ENCODE measurements at regions not wholly inside any gene's neighbourhood (a gene's known extent, or its start where the extent isn't known, plus 50 kb on each side); places are given as distances from the start of the nearest gene placed in this dataset.
A peak's percentile ranks its signal among the peaks of the same experiment; 100 is the strongest.

DNA sequence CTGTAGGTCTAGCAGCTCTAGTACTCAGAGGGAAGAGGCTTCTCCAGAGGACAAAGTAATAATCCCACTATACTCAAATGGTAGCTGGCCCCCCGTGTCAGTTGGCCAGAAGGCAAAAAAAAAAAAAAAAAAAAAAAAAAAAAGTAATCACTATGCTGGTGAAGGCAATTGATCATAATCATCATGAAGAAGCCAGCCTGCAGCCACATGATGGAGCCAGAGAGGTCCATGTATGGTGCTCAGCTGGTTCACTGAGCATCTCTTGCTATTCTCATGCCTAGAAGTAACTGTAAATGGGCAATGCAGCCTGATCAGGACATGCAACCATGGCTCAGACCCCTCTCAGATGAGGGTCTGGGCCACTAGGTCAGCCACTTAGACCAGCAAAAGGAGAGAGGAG, 378.8 kb downstream of the MED13L start:
- DNase-seq (ENCODE audit: low read depth), result no peak
- Histone ChIP-seq H3K36me3 (ENCODE audit: control insufficient read depth, insufficient read depth, low read length) (no peaks in the 10 kb centered on the region), H3K27me3 (ENCODE audit: control insufficient read depth, insufficient read depth, low read length) (no peaks in the 10 kb centered on the region), H3K4me3 (ENCODE audit: low read depth, low read length) (no peak overlapping the region)
- TF ChIP-seq, protein P1, sequence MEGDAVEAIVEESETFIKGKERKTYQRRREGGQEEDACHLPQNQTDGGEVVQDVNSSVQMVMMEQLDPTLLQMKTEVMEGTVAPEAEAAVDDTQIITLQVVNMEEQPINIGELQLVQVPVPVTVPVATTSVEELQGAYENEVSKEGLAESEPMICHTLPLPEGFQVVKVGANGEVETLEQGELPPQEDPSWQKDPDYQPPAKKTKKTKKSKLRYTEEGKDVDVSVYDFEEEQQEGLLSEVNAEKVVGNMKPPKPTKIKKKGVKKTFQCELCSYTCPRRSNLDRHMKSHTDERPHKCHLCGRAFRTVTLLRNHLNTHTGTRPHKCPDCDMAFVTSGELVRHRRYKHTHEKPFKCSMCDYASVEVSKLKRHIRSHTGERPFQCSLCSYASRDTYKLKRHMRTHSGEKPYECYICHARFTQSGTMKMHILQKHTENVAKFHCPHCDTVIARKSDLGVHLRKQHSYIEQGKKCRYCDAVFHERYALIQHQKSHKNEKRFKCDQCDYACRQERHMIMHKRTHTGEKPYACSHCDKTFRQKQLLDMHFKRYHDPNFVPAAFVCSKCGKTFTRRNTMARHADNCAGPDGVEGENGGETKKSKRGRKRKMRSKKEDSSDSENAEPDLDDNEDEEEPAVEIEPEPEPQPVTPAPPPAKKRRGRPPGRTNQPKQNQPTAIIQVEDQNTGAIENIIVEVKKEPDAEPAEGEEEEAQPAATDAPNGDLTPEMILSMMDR (IDR thresholded peaks at IDR 0.05; ENCODE audit: insufficient read depth, low read length, poor library complexity, severe bottlenecking), result no peak

GRCh38 chr12:115897729-115898128, 379.8 kb downstream of the MED13L start:
- Histone ChIP-seq H3K4me3 (ENCODE audit: low read depth, low read length) (no peak overlapping the region), H3K27me3 (ENCODE audit: control insufficient read depth, insufficient read depth, low read length) (no peaks in the 10 kb centered on the region), H3K36me3 (ENCODE audit: control insufficient read depth, insufficient read depth, low read length) (no peaks in the 10 kb centered on the region)
- no peak for DNase-seq (ENCODE audit: low read depth)
- TF ChIP-seq, protein P1 (IDR thresholded peaks at IDR 0.05; ENCODE audit: insufficient read depth, low read length, poor library complexity, severe bottlenecking), result no peak

- H3K4me3 ChIP-seq (ENCODE audit: low read depth, low read length), result no peak overlapping the region
- DNase-seq (ENCODE audit: low read depth), result no peak
- TF ChIP-seq, protein P1 (IDR thresholded peaks at IDR 0.05; ENCODE audit: insufficient read depth, low read length, poor library complexity, severe bottlenecking), result peak; percentile 30
- no peaks in the 10 kb centered on the region for H3K36me3 ChIP-seq (ENCODE audit: control insufficient read depth, insufficient read depth, low read length)
- no peaks in the 10 kb centered on the region for H3K27me3 ChIP-seq (ENCODE audit: control insufficient read depth, insufficient read depth, low read length)
These were observed 382.2 kb downstream of the MED13L start for GRCh38 chr12:115895247-115895646.

DNA sequence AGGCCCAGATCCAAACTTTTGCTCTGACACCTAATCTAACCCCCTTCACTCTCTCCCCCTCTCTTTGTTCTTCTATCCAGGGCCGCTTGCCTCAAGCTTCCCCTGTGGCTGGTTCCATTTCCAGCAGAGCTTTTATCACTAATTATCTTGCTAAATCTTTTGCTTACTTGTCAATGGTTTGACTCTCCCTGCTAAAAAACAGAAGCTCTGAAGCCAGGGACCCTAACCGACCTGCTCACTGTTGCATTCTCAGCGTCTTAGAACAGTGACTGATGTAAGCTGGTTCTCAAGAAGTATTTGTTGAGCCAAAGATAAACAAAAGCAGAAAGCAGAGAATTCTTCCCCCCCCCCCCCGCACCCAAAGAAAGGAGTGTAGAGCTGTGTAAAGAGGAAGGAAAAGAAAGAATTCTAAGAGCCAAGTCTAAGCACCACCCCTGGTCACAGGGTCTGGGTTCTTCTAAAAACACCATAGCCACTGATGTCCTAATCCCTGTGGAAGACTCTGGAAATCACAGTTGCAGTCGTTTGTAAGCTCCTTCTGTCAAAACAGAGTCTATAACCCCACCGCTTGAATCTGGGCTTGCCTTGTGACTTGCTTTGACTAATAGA, 385.8 kb downstream of the MED13L start:
- Histone ChIP-seq H3K27me3 (ENCODE audit: control insufficient read depth, insufficient read depth, low read length) (no peaks in the 10 kb centered on the region), H3K36me3 (ENCODE audit: control insufficient read depth, insufficient read depth, low read length) (no peaks in the 10 kb centered on the region), H3K4me3 (ENCODE audit: low read depth, low read length) (no peak overlapping the region)
- DNase-seq (ENCODE audit: low read depth), result no peak
- TF ChIP-seq, protein P1 (IDR thresholded peaks at IDR 0.05; ENCODE audit: insufficient read depth, low read length, poor library complexity, severe bottlenecking), result no peak

DNA sequence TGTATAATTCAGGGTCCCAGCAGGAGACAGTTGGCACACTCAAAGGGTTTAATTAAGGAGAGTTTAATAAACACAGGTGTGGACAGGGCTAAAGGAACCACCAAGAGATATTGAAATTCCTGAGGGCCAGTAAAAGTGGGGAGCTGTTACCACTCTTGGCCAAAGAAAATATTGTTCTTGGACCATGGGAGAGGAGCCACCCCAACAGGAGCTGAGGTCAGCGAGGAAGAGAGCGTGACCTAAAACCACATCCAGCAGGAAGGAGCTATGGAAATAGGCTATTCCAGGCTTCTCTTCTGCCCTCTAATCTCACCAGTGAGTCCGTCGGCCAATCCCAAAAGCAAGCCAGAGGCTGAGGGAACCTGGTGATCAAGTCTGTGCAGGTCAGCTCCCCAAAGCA, 390.8 kb downstream of the MED13L start:
- TF ChIP-seq, protein P1 (IDR thresholded peaks at IDR 0.05; ENCODE audit: insufficient read depth, low read length, poor library complexity, severe bottlenecking), result no peak
- H3K4me3 ChIP-seq (ENCODE audit: low read depth, low read length), result no peak overlapping the region
- no peaks in the 10 kb centered on the region for H3K36me3 ChIP-seq (ENCODE audit: control insufficient read depth, insufficient read depth, low read length)
- H3K27me3 ChIP-seq (ENCODE audit: control insufficient read depth, insufficient read depth, low read length), result no peaks in the 10 kb centered on the region
- DNase-seq (ENCODE audit: low read depth), result no peak

GRCh38 chr12:115885040-115885690, 392.3 kb downstream of the MED13L start:
- Histone ChIP-seq H3K4me3 (ENCODE audit: low read depth, low read length) (no peak overlapping the region), H3K27me3 (ENCODE audit: control insufficient read depth, insufficient read depth, low read length) (no peaks in the 10 kb centered on the region), H3K36me3 (ENCODE audit: control insufficient read depth, insufficient read depth, low read length) (no peaks in the 10 kb centered on the region)
- DNase-seq (ENCODE audit: low read depth), result no peak
- TF ChIP-seq, protein P1 (IDR thresholded peaks at IDR 0.05; ENCODE audit: insufficient read depth, low read length, poor library complexity, severe bottlenecking), result no peak

Data from kidney epithelial cell (primary cell).